Kidney (tissue), 13 donors: ENCODE measurements at regions not wholly inside any gene's neighbourhood (a gene's known extent, or its start where the extent isn't known, plus 50 kb on each side); places are given as distances from the start of the nearest gene placed in this dataset.

ENCODE experiments used
- DNase-seq, 5 donors: peaks; one replicate each; pipeline ENCODE4 v3.0.0-alpha.2; 2013 to 2020
- FAIRE-seq: peaks from 2 replicates; lab custom pipeline; 2012; peaks lifted over from hg19 to GRCh38; lab: Jason Lieb, UNC
- H3K27ac ChIP-seq, 2 donors: one replicate each; pipeline ENCODE4 v1.7.0; 2013; ENCODE audit warnings: low read depth in 2 of 2, low read length in 2 of 2, inconsistent platforms in 1 of 2
- H3K27me3 ChIP-seq: one replicate; pipeline ENCODE4 v1.7.1; 2013; ENCODE audit warnings: low read length, inconsistent platforms; ENCODE audit not compliant: control insufficient read depth, insufficient read depth
- H3K36me3 ChIP-seq, 3 donors: one replicate each; pipeline versions ENCODE4 v1.7.0 to v1.7.1; 2013; ENCODE audit warnings: low read length in 3 of 3, control low read depth in 1 of 3, inconsistent platforms in 1 of 3; ENCODE audit not compliant: insufficient read depth in 3 of 3, control insufficient read depth in 2 of 3
- H3K4me1 ChIP-seq, 3 donors: one replicate each; pipeline versions ENCODE4 v1.7.0 to v1.7.1; 2013; ENCODE audit warnings: low read length in 3 of 3, inconsistent platforms in 1 of 3, low read depth in 1 of 3; ENCODE audit not compliant: control insufficient read depth in 2 of 3, insufficient read depth in 2 of 3
- H3K4me3 ChIP-seq, 3 donors: one replicate each; pipeline versions ENCODE4 v1.7.0 to v1.8.1; 2013; ENCODE audit warnings: low read length in 3 of 3, control low read depth in 1 of 3, inconsistent platforms in 1 of 3
- H3K9ac ChIP-seq, 3 donors: one replicate each; pipeline versions ENCODE4 v1.7.0 to v1.7.1; 2013; ENCODE audit warnings: low read length in 3 of 3, control low read depth in 1 of 3, inconsistent platforms in 1 of 3
- H3K9me3 ChIP-seq, 3 donors: one replicate each; pipeline versions ENCODE4 v1.7.0 to v1.7.1; 2013; ENCODE audit warnings: low read length in 3 of 3, control low read depth in 1 of 3, inconsistent platforms in 1 of 3; ENCODE audit not compliant: control insufficient read depth in 2 of 3, insufficient read depth in 1 of 3
- intact Hi-C: fragments of 100-400 bp; cut with DNase I; formaldehyde crosslinking; loops from one replicate; pipeline ENCODE4 v1.11.1; 2022
- TF ChIP-seq, protein P1 (sequence below): IDR thresholded peaks from 3 replicates; pipeline ENCODE4 v1.5.1; 2012; ENCODE audit warnings: mild to moderate bottlenecking, moderate library complexity, borderline replicate concordance; ENCODE audit not compliant: insufficient read depth; ENCODE audit errors: extremely low read depth
- donor health status: control.
- donor health status: control.
- donor health status: control.
- donor health status: control.
- donor health status: control.
- donor health status: DM: yes; HTN: yes; CAD: no.
- donor health status: Normal renal cell carcinoma (clear cell type).

DNA sequence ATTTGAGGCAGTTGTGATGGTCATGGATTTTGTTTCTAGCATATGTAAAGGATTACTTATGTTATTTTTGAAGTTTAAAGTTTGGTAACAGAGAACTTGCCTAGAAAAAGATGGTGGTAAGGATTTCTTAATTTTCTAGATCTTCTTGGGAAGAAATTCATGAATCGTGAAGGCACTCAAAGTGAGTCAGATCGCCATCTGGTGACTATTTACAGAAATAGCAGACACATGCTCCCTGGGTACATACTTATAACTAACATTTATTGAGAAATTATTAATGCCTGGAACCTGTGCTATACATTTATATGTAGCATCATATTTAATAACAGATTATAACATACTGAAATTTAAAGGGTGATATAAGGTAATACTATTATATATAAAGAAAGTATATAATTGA, 299.7 kb downstream of the IZUMO3 start:
- Histone ChIP-seq H3K9ac (no peak overlapping the region), H3K27ac (no peak overlapping the region), H3K36me3 (no peaks in the 10 kb centered on the region), H3K4me3 (no peak overlapping the region), H3K4me1 (no peaks in the 10 kb centered on the region), H3K9me3 (no peaks in the 10 kb centered on the region), H3K27me3 (no peaks in the 10 kb centered on the region)
- intact Hi-C loops, result no loop called here
- DNase-seq, result peak in 1 of 5 donors; percentile 2
- TF ChIP-seq, protein P1, sequence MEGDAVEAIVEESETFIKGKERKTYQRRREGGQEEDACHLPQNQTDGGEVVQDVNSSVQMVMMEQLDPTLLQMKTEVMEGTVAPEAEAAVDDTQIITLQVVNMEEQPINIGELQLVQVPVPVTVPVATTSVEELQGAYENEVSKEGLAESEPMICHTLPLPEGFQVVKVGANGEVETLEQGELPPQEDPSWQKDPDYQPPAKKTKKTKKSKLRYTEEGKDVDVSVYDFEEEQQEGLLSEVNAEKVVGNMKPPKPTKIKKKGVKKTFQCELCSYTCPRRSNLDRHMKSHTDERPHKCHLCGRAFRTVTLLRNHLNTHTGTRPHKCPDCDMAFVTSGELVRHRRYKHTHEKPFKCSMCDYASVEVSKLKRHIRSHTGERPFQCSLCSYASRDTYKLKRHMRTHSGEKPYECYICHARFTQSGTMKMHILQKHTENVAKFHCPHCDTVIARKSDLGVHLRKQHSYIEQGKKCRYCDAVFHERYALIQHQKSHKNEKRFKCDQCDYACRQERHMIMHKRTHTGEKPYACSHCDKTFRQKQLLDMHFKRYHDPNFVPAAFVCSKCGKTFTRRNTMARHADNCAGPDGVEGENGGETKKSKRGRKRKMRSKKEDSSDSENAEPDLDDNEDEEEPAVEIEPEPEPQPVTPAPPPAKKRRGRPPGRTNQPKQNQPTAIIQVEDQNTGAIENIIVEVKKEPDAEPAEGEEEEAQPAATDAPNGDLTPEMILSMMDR, result no peak
- no peak for FAIRE-seq

DNA sequence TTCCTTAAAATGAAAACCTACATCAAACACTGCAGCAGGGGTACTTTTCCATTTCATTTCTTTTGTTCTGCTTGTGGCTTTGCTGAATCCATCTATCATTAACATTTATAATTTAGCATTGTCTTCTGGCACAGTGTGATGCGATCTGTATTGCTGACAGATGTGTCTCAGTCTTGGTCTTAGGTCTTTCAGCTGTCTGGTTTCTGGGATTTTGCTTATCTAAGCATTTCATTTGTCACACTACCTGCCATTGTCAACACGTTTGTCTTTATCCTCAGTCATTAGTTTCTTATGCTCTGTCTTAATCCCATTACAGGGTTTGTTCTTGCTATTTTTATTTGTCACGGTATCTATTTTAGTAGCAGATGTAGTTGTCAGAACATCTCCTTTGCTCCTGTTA, 303.1 kb downstream of the IZUMO3 start:
- no peaks in the 10 kb centered on the region for H3K36me3 ChIP-seq
- no peak for DNase-seq
- no peak overlapping the region for H3K27ac ChIP-seq
- H3K4me1 ChIP-seq, result no peaks in the 10 kb centered on the region
- no peak overlapping the region for H3K4me3 ChIP-seq
- no peak for FAIRE-seq
- H3K9ac ChIP-seq, result no peak overlapping the region
- no peaks in the 10 kb centered on the region for H3K27me3 ChIP-seq
- intact Hi-C loops, result no loop called here
- TF ChIP-seq, protein P1, result no peak
- H3K9me3 ChIP-seq, result no peaks in the 10 kb centered on the region

DNA sequence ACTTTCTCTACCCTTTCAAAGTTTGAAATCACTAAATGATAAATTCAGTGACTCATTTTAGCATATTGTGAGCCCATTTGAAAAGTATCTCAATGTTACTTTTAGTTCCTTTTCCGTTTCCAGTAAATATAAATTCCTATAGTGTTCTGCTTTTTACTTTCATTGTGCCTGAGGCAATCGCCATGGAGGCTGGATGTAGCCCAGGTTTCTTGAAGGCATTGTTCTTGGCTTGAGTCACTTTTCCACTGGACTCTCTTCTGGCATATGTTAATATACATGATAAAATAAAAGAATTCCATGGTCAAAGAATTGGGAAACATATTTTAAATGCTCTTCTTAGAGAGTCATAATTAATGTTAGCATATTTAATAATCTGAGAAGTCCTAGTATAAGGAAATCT, 327.0 kb downstream of the IZUMO3 start:
- no peak overlapping the region for H3K9ac ChIP-seq
- no peak overlapping the region for H3K4me3 ChIP-seq
- TF ChIP-seq, protein P1, result no peak
- DNase-seq, result no peak
- H3K36me3 ChIP-seq, result no peaks in the 10 kb centered on the region
- no peak for FAIRE-seq
- H3K27me3 ChIP-seq, result no peaks in the 10 kb centered on the region
- no peaks in the 10 kb centered on the region for H3K4me1 ChIP-seq
- intact Hi-C loops, result no loop called here
- H3K9me3 ChIP-seq, result no peaks in the 10 kb centered on the region
- H3K27ac ChIP-seq, result no peak overlapping the region

DNA sequence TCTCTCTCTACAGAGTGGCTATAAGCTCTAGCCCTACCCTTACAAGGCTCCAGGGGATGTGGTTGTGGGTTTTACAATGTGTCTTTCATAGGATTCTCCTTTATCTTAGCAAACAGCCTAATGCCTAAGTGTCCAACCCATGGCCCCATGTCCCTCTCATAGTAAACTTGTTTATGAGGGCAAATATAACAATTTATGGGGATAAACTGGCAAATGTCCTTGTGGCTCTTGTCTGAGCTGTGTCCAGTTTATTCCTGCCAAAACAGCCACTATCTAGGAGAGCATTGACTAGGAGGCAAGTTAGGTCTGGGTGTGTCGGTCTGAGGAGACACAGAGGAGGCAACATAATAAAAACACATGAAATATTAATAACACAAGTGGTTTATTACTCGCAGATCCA, 335.1 kb downstream of the IZUMO3 start:
- FAIRE-seq, result no peak
- intact Hi-C loops, result no loop called here

More for the DNA sequence above, 335.1 kb downstream of the IZUMO3 start:
- Histone ChIP-seq H3K36me3 (no peaks in the 10 kb centered on the region), H3K4me1 (no peaks in the 10 kb centered on the region), H3K27ac (no peak overlapping the region), H3K9me3 (no peaks in the 10 kb centered on the region), H3K9ac (no peak overlapping the region), H3K4me3 (no peak overlapping the region), H3K27me3 (no peaks in the 10 kb centered on the region)
- DNase-seq, result no peak
- TF ChIP-seq, protein P1, result no peak
